8988T (cell line): ENCODE measurements at regions not wholly inside any gene's neighbourhood (a gene's known extent, or its start where the extent isn't known, plus 50 kb on each side); places are given as distances from the start of the nearest gene placed in this dataset.

Source experiments
- DNase-seq: peaks from one replicate; pipeline ENCODE4 v3.0.0; 2011

DNA sequence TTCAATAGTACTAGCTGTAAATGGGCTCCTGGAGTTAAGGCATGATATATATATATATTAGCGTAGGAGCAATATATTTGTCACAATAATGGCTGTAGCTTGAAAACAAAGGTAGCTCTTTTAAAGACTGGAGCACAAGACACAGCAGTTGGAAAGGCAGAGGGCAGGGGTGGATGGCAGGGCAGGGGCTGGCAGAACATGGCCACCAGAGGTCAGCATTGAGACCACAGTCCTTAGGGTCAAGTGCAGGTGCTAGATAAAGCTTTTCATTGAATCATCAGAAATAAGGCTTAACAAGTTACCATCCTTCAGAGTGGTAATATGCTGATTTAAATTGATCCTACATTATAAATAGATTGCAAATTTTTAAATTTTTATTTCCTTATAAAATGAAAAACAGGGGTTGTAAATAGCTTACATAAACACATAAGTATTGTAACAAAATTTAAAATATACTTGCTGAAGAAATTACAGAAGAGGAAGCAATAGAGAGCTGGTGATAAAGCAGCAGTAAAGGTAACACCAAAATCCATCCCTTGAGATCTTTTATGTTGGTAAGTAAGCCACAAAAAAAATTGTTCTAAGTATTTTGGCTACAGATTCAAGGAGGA, 161.2 kb upstream of the PIEZO2 start:
- DNase-seq: no peak

DNA sequence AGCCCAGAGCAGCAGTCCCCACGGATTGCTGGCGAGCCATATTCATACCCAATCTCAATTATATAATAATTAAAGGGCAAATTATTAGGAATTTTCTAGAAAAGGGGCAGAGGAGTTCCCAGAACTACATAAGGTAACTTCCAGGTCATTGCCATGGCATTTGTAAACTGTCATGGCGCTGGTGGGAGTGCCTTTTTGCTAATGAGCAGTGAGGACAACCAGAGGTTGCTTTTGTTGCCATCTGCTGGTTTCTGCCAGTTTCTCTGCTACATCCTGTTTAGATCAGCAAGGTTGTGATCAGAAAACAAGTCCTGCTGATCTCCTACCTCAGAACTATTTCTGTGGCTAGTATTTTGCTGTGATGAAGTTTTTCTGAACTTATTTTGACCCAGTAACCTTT, 159.8 kb upstream of the PIEZO2 start:
- no peak for DNase-seq

DNA sequence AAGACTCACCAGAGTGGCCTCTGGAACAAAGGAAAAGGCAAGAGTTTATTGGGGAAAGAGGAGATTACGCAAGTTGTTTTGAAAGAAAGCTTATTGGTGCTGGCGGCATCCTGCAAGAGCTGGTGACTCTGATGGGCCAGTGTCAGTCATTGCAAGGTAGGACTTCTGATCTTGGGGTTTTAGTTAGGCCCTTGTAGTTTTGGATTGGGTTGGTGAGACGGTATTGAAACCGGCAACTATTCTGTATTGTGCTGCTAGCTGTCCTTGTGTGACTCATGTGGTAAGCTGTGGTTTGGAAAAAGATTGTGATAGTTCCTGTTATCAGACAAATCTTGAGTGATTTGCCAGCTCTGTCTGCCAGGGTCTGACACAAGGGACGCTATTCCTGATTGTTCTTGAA, 159.1 kb upstream of the PIEZO2 start:
- DNase-seq: no peak

DNA sequence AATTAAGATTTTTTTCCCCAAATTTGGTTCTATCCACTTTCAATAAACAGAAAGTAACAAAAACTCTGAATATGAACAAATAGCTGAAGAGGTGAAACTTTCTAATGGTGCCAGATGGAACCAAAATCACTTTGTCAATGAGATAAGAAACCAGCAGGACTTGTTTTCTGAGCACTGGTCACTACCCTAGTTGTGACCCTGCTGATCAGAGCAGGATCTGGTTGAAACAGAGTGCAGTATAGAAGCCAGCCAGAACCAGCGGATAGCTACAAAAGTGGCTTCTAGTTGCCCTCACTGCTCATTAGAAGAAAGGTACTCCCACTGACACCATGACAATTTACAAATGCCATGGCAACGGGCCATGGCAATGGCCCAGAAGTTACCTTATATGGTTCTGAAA, 158.3 kb upstream of the PIEZO2 start:
- DNase-seq: no peak

DNA sequence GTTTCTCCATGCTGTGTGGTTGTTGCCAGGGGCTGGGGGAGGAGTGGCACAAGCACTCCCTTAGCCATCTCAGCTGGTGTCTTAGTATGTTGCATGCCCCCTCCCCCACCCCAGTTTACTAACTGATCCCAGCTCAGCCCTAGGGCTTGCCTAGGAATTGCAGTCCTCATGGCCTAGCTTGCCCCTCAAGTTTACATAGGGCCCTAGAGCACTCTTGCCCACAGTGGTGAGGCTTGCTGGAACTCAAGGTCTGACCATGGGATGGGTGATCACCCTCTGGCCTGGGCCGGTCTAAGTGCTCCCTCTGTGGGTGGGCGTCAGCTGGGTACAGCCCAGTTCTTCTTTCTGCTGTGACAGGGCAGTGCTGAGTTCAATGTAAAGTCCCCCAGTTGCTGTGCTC, 156.1 kb upstream of the PIEZO2 start:
- DNase-seq: no peak

DNA sequence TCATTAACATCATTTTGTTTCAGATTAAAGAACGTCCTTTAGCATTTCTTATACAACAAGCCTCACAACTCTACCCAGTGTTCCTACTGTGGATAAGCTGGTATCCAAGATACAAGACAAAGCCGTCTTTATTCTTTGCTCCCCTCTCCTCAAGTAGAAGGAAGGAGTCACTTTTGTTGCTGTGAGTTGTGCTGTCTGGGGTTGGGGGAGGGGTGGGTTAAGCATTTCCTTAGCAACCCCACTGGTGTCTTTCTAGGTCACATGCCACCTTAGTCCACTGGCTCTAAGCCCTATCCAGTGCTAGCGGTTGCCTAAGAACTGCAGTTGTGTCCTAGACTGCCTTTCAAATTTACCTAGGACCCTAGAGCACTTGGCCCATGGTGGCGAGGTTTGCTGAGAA, 155.6 kb upstream of the PIEZO2 start:
- DNase-seq: no peak

DNA sequence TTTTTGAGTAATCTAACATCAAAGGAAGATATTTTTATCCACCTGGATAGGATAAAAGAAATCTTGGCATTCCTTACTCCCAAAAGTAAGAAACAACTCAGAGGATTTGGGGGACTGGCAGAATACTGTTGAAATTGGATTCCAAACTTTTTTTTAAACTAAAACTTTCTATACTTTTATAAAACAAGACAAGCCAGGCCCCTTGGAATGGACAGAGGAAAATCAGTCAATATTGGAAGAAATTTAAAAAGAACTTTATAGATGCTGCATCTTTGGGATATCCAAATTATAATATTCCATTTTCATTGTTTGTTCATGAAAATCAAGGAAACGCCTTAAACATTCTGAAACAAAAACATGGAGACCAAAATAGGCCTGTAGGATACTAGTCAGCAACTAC, 147.6 kb upstream of the PIEZO2 start:
- no peak for DNase-seq

DNA sequence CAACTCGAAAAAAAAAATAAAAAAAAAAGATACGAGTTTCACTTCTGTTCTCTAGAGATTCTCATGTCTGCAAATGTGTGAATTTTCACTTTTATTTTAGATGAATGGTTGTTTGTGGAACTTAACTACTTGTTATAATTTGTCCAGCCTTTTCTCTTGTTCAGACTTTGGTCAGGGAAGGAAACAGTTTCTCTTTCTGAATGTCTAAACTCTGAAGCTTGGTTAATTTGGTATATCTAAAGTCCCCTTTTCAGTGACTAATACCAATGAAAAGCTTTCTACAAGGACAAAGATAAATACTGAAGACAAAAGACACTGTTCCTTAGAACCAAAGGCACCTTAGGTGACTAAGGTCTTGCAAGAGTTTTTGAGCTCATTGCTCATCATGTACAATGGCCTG, 144.4 kb upstream of the PIEZO2 start:
- no peak for DNase-seq

DNA sequence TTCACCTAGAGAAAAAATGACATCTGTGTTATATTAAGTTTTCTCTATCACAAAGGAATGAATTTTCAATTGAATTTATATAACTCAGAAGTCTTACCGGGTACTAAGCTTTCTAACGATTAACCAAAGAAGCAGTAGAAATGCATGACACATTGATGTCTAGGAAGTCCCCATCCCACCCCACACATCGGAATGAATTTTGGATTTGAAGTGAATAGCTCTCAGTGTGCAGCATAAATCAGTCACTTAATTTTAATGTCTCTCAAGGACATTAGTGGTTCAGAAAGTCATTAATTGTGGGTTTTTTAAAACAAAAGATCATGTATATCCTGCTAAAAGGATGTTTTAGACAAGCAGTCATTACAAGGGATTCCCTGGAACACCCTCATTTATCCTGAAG, 141.4 kb upstream of the PIEZO2 start:
- DNase-seq: no peak

DNA sequence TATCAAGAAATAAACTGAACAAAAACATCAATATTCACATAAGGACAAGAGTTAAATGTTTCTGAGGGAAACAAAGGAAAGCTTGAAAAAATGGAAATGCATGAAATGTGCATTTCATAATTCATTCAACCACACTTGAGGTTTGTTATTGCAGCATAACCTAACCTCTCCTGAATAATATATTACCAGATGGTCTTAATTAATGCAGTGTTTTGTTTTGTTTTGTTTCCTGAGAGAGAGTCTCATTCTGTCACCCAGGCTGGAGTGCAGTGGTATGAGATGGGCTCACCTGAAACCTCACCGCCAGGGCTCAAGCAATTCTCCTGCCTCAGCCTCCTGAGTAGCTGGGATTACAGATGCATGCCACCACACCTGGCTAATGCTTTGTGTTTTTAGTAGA, 139.9 kb upstream of the PIEZO2 start:
- DNase-seq: no peak

DNA sequence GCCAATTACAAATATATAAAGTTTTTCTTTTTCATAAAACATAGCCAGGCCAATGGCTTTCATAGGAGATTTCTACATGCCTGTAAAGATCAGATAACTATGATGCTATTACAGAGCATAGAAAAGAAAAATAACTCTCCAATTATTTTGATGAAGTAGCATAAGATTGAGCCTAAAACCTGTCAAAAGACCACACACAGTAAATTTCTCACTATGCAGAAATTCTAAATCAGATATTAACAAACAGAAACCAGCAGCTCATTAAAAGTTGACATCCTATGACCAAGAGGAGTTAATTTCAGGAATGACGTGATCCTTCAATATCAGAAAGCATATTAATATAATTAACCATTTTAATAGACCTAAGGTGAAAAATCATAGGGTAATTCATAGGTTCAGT, 139.0 kb upstream of the PIEZO2 start:
- DNase-seq: no peak

DNA sequence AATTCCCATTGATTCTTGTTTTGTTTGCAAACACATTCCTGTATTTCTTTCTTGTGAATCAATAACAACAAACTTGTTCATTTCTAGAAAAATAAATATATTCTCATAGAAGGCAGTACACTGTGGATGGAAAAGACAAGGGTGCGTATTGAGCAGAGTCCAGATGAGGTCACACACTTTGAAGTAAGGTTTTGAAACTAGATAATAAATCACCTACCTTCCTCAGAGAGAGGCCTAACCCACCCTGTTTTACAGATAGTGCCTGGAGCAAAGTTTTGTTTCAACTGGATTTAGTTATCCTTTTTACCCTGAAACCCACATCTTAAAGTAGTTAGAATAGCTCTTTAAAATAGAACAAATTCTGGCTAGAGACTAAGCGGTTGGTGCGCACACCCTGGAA, 137.1 kb upstream of the PIEZO2 start:
- DNase-seq: no peak

DNA sequence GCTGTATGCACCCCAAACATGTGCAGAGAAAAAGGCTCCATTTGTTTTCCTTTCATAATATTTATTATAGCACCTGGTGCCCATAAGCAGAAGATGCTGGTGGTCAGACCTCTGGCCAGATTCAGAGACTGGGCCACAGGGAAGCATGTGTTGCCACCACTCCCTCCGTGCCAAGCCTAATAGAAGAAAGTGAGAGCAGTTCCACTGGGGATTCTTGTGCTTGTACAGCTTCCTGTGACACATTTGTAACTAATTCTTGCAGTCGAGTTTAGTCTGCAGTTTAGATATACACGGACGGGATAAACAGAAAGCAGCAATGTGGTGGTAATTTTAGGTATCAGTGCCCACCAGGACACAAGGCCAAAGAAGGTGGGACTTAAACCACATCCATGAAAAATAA, 135.4 kb upstream of the PIEZO2 start:
- DNase-seq: no peak

DNA sequence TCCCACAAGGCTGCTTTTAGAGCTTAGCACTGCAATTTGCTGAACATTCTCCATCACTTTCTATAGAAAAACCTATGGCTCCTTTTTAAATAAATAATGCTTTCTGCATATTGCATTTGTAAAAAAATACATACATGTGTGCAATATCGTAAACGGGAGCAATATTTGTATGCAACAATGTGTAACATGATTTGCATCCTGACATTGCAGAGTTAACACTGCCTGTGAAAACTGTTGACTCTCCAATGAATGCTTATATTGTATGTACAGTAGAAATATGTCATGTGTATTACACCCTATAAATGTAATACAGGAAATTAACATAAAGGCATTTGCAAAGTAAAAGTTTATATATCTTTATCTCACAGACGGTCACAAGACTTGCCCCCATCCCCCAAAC, 135.0 kb upstream of the PIEZO2 start:
- DNase-seq: no peak

DNA sequence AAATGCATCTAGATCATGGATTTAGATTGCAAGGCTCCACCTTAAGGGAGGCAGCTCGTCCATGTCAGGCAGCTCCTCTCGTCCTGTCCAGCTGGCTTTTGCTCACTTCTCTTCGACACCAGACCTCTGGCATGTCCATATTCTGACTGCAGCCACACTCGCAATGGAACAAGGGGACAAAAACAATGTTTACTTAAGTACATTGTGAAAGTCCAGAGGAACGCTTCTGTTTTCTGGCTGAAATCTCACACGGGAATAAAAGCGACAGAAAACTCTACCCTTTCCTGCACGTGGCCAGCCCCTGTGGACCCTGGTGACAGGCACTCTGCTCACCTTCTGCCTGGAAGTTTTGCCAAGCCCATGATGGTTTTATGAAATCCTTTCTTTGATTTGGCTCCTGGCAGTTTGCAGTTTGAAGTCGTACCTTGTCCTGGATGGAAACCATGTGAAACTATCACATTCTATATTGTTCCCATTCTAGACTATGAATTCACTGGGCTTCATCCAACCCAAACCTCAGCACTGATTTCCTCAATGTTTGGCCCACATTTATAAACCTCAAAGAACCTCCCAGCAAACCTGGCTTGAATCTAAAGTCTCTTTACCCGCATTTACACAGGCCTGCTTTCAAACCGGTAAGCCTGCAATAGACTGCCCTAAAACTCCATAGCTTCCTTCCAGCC, 134.3 kb upstream of the PIEZO2 start:
- DNase-seq: no peak

DNA sequence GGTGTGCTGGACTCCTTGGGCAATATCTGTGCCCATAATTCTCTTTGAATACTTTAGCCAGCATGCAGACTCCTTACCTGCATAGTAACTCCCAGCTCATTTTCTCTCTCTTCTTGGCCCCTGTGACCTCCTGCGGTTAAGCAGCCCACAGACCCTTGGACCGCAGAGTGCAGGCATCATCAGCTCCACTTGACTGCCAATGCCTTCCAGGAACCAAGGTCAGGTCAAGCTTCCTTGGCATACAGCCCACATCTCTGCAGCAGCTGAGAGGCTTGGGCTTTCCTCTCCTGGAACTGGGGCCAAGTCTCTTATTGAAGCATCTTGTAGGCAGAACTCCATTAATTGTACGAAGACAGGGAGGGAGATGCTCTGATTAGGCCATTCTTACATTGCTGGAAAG, 130.1 kb upstream of the PIEZO2 start:
- DNase-seq: no peak

DNA sequence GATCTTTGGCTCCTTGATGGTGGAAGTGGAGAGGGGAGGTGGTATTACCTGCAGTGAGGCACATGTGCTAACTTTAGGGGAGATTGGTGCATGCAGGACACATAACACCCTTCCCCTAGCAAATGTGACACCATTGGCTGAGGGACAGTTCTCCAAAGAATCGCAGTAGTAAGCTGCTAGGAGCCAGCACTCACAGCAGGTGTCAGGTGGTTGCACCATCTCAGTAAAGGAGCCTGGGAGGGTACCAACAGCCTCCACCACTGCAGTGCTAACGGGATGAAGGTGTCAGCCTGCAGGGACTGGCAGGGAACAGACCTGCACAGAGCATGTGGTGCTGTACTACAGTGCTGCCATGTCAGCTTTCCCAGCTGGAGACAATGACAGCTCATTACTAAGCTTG, 127.3 kb upstream of the PIEZO2 start:
- DNase-seq: no peak

DNA sequence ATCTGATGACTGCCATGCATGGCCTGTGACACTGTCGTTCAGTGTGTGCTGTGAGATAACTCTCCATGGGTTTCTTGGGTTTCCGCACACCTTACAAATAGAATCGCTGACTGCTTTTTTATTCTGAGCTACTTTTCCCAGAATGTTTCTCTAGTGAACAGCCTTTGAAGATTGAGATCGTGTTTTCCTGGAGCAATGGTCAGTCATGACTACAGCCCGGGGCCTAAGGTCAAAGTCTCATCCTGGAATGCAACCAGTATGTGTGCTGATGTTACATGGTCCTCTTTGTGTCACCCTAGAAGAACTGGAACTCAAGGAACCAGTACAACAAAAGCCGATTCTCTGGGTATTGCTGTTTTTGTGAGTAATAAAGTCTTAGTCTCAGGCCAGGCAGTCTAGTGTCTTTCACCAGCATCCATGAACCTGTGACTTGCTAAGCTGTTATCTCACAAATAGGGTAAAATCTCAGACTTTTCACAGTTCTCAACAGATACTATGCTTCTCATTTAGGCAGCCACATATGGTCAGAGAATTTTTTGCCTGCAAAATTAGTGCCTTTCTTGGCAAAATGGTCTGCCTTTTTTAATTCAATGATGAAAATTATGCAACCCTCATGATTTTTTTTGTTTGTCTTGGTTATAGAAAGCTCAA, 124.9 kb upstream of the PIEZO2 start:
- DNase-seq: no peak

DNA sequence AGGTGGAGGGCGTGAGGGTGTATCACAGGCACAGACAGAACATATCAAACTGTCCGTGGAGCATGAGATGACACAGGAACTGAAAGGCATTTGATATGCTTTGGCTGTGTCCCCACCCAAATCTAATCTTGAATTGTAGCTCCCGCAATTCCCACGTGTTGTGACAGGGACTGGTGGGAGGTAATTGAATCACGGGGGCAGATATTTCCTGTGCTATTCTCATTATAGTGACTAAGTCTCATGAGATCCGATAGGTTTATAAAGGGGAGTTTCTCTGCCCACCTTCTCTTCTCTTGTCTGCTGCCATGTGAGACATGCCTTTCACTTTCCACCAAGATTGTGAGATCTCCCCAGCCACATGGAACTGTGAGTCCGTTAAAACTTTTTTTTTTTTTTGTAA, 123.1 kb upstream of the PIEZO2 start:
- DNase-seq: no peak

DNA sequence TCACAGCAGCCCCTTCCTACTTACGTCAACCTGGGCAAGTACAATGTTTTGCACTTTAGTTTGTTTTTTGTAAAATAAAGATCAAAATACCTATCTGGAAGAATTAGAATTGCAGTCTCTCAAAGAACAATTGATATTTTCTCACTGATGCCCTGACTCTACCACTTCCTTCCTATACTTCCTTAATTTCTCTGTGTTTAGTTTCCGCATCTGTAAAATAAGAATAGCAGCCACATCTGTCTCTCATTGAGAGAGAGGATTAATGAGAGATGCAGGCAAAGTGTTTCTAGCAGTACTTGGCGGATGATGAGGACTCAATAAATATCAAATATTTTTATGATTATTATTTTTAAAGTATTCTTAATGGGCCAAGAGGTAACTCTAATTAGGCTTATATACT, 122.6 kb upstream of the PIEZO2 start:
- no peak for DNase-seq

DNA sequence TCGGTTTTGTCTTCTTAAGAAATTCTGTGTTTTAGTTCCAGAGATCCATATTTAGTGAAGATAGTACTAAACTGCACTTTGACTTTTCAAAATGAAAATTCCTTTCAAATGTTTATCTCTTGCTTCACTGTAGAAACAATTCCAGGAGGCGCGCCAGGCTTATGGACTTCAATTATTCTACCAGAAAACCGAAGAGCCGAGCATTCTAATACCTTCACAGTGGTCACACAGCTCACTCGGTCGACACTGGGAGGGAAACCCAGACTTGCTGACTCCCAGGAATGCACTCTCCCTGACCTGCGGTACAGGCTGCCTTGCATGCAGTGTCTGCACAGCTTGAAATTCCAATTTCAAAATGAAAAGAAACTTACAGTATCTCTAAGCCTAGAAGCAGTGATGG, 119.9 kb upstream of the PIEZO2 start:
- no peak for DNase-seq

DNA sequence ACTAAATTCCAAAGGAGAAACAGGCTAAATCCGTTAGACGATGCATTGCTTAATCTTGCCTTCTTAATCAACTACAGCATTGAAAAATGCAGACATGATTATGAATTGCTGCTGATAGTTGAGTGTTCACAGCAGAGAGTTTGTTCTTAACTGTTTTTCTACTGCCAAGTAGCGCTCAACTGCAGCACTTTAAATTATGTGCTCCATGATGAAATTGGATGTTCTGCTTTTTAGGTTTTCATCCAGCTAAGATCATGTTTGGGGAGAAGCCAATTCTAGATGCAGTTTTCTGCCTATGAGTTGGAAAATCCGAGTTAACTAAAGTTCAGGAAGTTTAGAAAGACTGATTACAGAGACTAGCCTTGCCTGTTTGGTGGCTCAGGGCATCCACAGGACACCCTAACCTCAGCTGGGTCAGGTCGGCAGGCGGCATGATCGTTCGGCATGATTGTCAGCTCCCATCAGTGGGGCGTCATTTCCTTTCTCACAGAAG, 119.4 kb upstream of the PIEZO2 start:
- DNase-seq: no peak

DNA sequence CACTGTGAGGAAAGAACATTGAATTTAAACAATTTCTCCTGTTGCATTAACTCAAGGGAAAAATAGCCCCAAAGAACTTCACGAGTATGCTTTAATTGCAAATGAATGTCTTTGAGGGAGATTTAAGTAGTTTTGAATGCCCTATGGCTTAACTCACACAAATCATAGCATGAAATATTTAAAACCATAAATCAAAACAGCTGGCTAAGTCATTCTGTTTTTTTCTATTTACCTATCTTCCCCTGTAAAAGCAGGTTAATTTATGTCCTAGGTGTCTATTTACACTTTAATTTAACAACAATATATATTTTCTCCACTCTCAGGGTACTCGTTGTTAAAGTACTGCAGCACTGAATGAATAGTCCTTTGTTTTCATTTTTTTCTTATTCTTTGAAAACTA, 118.8 kb upstream of the PIEZO2 start:
- no peak for DNase-seq

DNA sequence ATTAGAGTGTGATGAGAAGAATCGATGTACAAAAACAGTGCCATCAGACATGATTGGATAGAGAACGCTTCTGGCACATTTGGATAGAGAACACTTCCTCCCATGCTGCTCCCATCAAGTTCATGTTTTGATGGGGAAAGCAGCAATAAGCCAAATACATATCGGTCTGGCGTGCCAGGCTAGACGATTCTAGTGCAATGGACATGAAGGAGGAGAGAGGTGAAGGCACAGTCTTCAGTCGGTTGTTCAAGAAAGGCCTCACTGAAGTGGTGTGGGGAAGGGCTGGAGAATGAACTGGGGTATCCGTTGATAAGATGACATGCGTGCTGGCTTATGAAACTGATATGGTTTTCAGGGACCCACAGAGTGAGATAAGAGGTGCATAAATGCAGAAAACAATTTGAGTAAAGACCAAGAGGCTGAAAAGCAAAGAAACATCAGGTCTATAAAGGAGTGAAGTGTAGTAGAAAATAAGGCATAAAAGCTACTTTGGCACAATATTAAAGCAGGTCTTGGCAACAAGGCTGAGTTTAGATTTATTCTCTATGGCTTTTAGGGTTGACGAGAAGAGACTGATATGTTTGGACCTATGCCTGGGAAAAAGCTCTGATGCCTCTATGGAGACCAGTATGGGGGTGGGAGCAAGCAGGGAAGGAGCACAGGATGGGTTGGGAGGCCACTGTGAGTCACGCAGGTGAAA, 117.6 kb upstream of the PIEZO2 start:
- DNase-seq: no peak
